ENCODE measurements at regions not wholly inside any gene's neighbourhood (a gene's known extent, or its start where the extent isn't known, plus 50 kb on each side); places are given as distances from the start of the nearest gene placed in this dataset.

GRCh38 chr5:3187771-3188425 is 407.7 kb upstream of the IRX1 start:
- no TSS peak for BruUV-seq (replicated peaks)

GRCh38 chr5:3186736-3187405 is 408.8 kb upstream of the IRX1 start:
- H3K27me3 ChIP-seq (ENCODE audit: insufficient read depth, low read depth), result peaks cover 96% of the 10 kb centered on the region
- no peaks in the 10 kb centered on the region for H3F3A ChIP-seq (ENCODE audit: insufficient read depth, low read depth)
- CTCF ChIA-PET, result no interaction called here
- no peak overlapping the region for H2AFZ ChIP-seq
- POLR2A ChIA-PET (ENCODE audit: unreplicated experiment), result no interaction called here
- no peak overlapping the region for H3K27ac ChIP-seq
- no peak for TF ChIP-seq CTCF (conservative IDR thresholded peaks at IDR 0.05)
- no peak overlapping the region for H3K4me3 ChIP-seq
- no peaks in the 10 kb centered on the region for H3K79me2 ChIP-seq (ENCODE audit: low read depth)
- H3K4me2 ChIP-seq, result no peak overlapping the region
- H3K9me3 ChIP-seq (ENCODE audit: insufficient read depth, low read depth), result no peaks in the 10 kb centered on the region
- H3K9me2 ChIP-seq (ENCODE audit: insufficient read depth), result no peaks in the 10 kb centered on the region
- DNase-seq, result no peak
- H4K20me1 ChIP-seq (ENCODE audit: insufficient read depth), result no peaks in the 10 kb centered on the region
- no peaks in the 10 kb centered on the region for H3K36me3 ChIP-seq (ENCODE audit: low read depth)
- no peaks in the 10 kb centered on the region for H3K4me1 ChIP-seq (replicated peaks; ENCODE audit: insufficient read depth)
- no TSS peak for BruUV-seq (replicated peaks)
- intact Hi-C loops (cut with micrococcal nuclease; ENCODE audit: unreplicated experiment), result no loop called here

More at GRCh38 chr5:3187771-3188425, 407.7 kb upstream of the IRX1 start:
- H3K4me2 ChIP-seq, result no peak overlapping the region
- H3K9me2 ChIP-seq (ENCODE audit: insufficient read depth), result no peaks in the 10 kb centered on the region
- H3K4me3 ChIP-seq, result no peak overlapping the region
- peaks cover 96% of the 10 kb centered on the region for H3K27me3 ChIP-seq (ENCODE audit: insufficient read depth, low read depth)
- H3K36me3 ChIP-seq (ENCODE audit: low read depth), result no peaks in the 10 kb centered on the region
- DNase-seq, result no peak
- H3K9me3 ChIP-seq (ENCODE audit: insufficient read depth, low read depth), result no peaks in the 10 kb centered on the region
- H3F3A ChIP-seq (ENCODE audit: insufficient read depth, low read depth), result no peaks in the 10 kb centered on the region
- H3K79me2 ChIP-seq (ENCODE audit: low read depth), result no peaks in the 10 kb centered on the region
- H3K4me1 ChIP-seq (replicated peaks; ENCODE audit: insufficient read depth), result no peaks in the 10 kb centered on the region
- TF ChIP-seq CTCF (conservative IDR thresholded peaks at IDR 0.05) (no peak), EZH2 (IDR thresholded peaks at IDR 0.05; ENCODE audit: low read depth) (no peak)
- POLR2A ChIA-PET (ENCODE audit: unreplicated experiment), result no interaction called here
- intact Hi-C loops (cut with micrococcal nuclease; ENCODE audit: unreplicated experiment), result no loop called here
- no peaks in the 10 kb centered on the region for H4K20me1 ChIP-seq (ENCODE audit: insufficient read depth)
- CTCF ChIA-PET, result no interaction called here
- H3K27ac ChIP-seq, result no peak overlapping the region
- H2AFZ ChIP-seq, result no peak overlapping the region

- Histone ChIP-seq H2AFZ (no peak overlapping the region), H4K20me1 (ENCODE audit: insufficient read depth) (no peaks in the 10 kb centered on the region), H3K4me2 (no peak overlapping the region), H3K9me2 (ENCODE audit: insufficient read depth) (no peaks in the 10 kb centered on the region), H3K27ac (no peak overlapping the region), H3K4me1 (replicated peaks; ENCODE audit: insufficient read depth) (no peaks in the 10 kb centered on the region), H3K36me3 (ENCODE audit: low read depth) (no peaks in the 10 kb centered on the region), H3K9me3 (ENCODE audit: insufficient read depth, low read depth) (no peaks in the 10 kb centered on the region), H3K79me2 (ENCODE audit: low read depth) (no peaks in the 10 kb centered on the region), H3K27me3 (ENCODE audit: insufficient read depth, low read depth) (peaks cover 96% of the 10 kb centered on the region), H3F3A (ENCODE audit: insufficient read depth, low read depth) (no peaks in the 10 kb centered on the region), H3K4me3 (no peak overlapping the region)
- BruUV-seq (replicated peaks), result no TSS peak
- no peak for TF ChIP-seq EZH2 (IDR thresholded peaks at IDR 0.05; ENCODE audit: low read depth)
- TF ChIP-seq CTCF (conservative IDR thresholded peaks at IDR 0.05), result no peak
- intact Hi-C loops (cut with micrococcal nuclease; ENCODE audit: unreplicated experiment), result no loop called here
- no peak for DNase-seq
- POLR2A ChIA-PET (ENCODE audit: unreplicated experiment), result no interaction called here
- CTCF ChIA-PET, result no interaction called here
These were observed 409.5 kb upstream of the IRX1 start for GRCh38 chr5:3186156-3186555.
